ENCODE measurements at regions not wholly inside any gene's neighbourhood (a gene's known extent, or its start where the extent isn't known, plus 50 kb on each side); places are given as distances from the start of the nearest gene placed in this dataset.
"Not testable (repeated sequence)": the region's sequence is repeated elsewhere in the genome, so short reads cannot be mapped to it uniquely, and the experiment has no call there.

- Histone ChIP-seq H3K4me3 (ENCODE audit: low read depth, low read length) (no peak overlapping the region), H3K9ac (ENCODE audit: low read depth, low read length) (no peak overlapping the region), H3K27me3 (ENCODE audit: control insufficient read depth, insufficient read depth, low read length) (no peaks in the 10 kb centered on the region; the same call in 1 of the 2 replicates)
Measured at GRCh38 chr22:26964642-26965041, 307.3 kb downstream of the MIAT start.

GRCh38 chr22:26967282-26967681, 309.9 kb downstream of the MIAT start:
- no peak overlapping the region for H3K27ac ChIP-seq (ENCODE audit: low read depth, low read length)
- H3K4me1 ChIP-seq (ENCODE audit: control insufficient read depth, insufficient read depth, low read length): no peaks in the 10 kb centered on the region
- H3K27me3 ChIP-seq (ENCODE audit: control insufficient read depth, insufficient read depth, low read length): no peaks in the 10 kb centered on the region; the same call in 1 of the 2 replicates
- no peaks in the 10 kb centered on the region for H3K36me3 ChIP-seq (ENCODE audit: control insufficient read depth, insufficient read depth, low read length)
- H3K9ac ChIP-seq (ENCODE audit: low read depth, low read length): no peak overlapping the region
- no peaks in the 10 kb centered on the region for H3K9me3 ChIP-seq (ENCODE audit: control insufficient read depth, insufficient read depth, low read length)
- H3K4me3 ChIP-seq (ENCODE audit: low read depth, low read length): no peak overlapping the region

More at GRCh38 chr22:26964642-26965041, 307.3 kb downstream of the MIAT start:
- H3K4me1 ChIP-seq (ENCODE audit: control insufficient read depth, insufficient read depth, low read length): peaks cover 7% of the 10 kb centered on the region; the same call in 1 of the 2 replicates
- H3K9me3 ChIP-seq (ENCODE audit: control insufficient read depth, insufficient read depth, low read length): no peaks in the 10 kb centered on the region
- no peak overlapping the region for H3K27ac ChIP-seq (ENCODE audit: low read depth, low read length)
- H3K36me3 ChIP-seq (ENCODE audit: control insufficient read depth, insufficient read depth, low read length): no peaks in the 10 kb centered on the region

GRCh38 chr22:26968859-26969523, 311.6 kb downstream of the MIAT start:
- Histone ChIP-seq H3K27ac (ENCODE audit: low read depth, low read length) (no peak overlapping the region), H3K9me3 (ENCODE audit: control insufficient read depth, insufficient read depth, low read length) (no peaks in the 10 kb centered on the region), H3K27me3 (ENCODE audit: control insufficient read depth, insufficient read depth, low read length) (no peaks in the 10 kb centered on the region; the same call in 1 of the 2 replicates), H3K9ac (ENCODE audit: low read depth, low read length) (no peak overlapping the region), H3K4me3 (ENCODE audit: low read depth, low read length) (no peak overlapping the region), H3K4me1 (ENCODE audit: control insufficient read depth, insufficient read depth, low read length) (no peaks in the 10 kb centered on the region), H3K36me3 (ENCODE audit: control insufficient read depth, insufficient read depth, low read length) (no peaks in the 10 kb centered on the region)

GRCh38 chr22:26970809-26971394, 313.5 kb downstream of the MIAT start:
- Histone ChIP-seq H3K27ac (ENCODE audit: low read depth, low read length) (no peak overlapping the region), H3K4me1 (ENCODE audit: control insufficient read depth, insufficient read depth, low read length) (no peaks in the 10 kb centered on the region), H3K4me3 (ENCODE audit: low read depth, low read length) (no peak overlapping the region), H3K9me3 (ENCODE audit: control insufficient read depth, insufficient read depth, low read length) (no peaks in the 10 kb centered on the region), H3K9ac (ENCODE audit: low read depth, low read length) (no peak overlapping the region), H3K36me3 (ENCODE audit: control insufficient read depth, insufficient read depth, low read length) (no peaks in the 10 kb centered on the region), H3K27me3 (ENCODE audit: control insufficient read depth, insufficient read depth, low read length) (no peaks in the 10 kb centered on the region; the same call in 1 of the 2 replicates)

GRCh38 chr22:26972286-26972685, 314.9 kb downstream of the MIAT start:
- no peaks in the 10 kb centered on the region for H3K4me1 ChIP-seq (ENCODE audit: control insufficient read depth, insufficient read depth, low read length)
- no peaks in the 10 kb centered on the region for H3K9me3 ChIP-seq (ENCODE audit: control insufficient read depth, insufficient read depth, low read length)
- H3K4me3 ChIP-seq (ENCODE audit: low read depth, low read length): no peak overlapping the region
- H3K27ac ChIP-seq (ENCODE audit: low read depth, low read length): no peak overlapping the region
- no peak overlapping the region for H3K9ac ChIP-seq (ENCODE audit: low read depth, low read length)
- H3K36me3 ChIP-seq (ENCODE audit: control insufficient read depth, insufficient read depth, low read length): no peaks in the 10 kb centered on the region
- no peaks in the 10 kb centered on the region; the same call in 1 of the 2 replicates for H3K27me3 ChIP-seq (ENCODE audit: control insufficient read depth, insufficient read depth, low read length)

- H3K36me3 ChIP-seq (ENCODE audit: control insufficient read depth, insufficient read depth, low read length); H3K9me3 ChIP-seq (ENCODE audit: control insufficient read depth, insufficient read depth, low read length); H3K27ac ChIP-seq (ENCODE audit: low read depth, low read length); H3K9ac ChIP-seq (ENCODE audit: low read depth, low read length); H3K4me1 ChIP-seq (ENCODE audit: control insufficient read depth, insufficient read depth, low read length); H3K27me3 ChIP-seq (ENCODE audit: control insufficient read depth, insufficient read depth, low read length); H3K4me3 ChIP-seq (ENCODE audit: low read depth, low read length): not testable (repeated sequence)
Measured at GRCh38 chr22:26972915-26973314, 315.5 kb downstream of the MIAT start.

- H3K27me3 ChIP-seq (ENCODE audit: control insufficient read depth, insufficient read depth, low read length): no peaks in the 10 kb centered on the region
- no peak overlapping the region for H3K4me3 ChIP-seq (ENCODE audit: low read depth, low read length)
Measured at GRCh38 chr22:26974034-26974433, 316.6 kb downstream of the MIAT start.

GRCh38 chr22:26974914-26975803, 317.8 kb downstream of the MIAT start:
- Histone ChIP-seq H3K9ac (ENCODE audit: low read depth, low read length) (no peak overlapping the region), H3K9me3 (ENCODE audit: control insufficient read depth, insufficient read depth, low read length) (no peaks in the 10 kb centered on the region), H3K4me1 (ENCODE audit: control insufficient read depth, insufficient read depth, low read length) (no peaks in the 10 kb centered on the region), H3K36me3 (ENCODE audit: control insufficient read depth, insufficient read depth, low read length) (no peaks in the 10 kb centered on the region), H3K27me3 (ENCODE audit: control insufficient read depth, insufficient read depth, low read length) (no peaks in the 10 kb centered on the region), H3K27ac (ENCODE audit: low read depth, low read length) (no peak overlapping the region), H3K4me3 (ENCODE audit: low read depth, low read length) (no peak overlapping the region)

More at GRCh38 chr22:26974034-26974433, 316.6 kb downstream of the MIAT start:
- Histone ChIP-seq H3K27ac (ENCODE audit: low read depth, low read length) (no peak overlapping the region), H3K4me1 (ENCODE audit: control insufficient read depth, insufficient read depth, low read length) (no peaks in the 10 kb centered on the region), H3K9ac (ENCODE audit: low read depth, low read length) (no peak overlapping the region), H3K9me3 (ENCODE audit: control insufficient read depth, insufficient read depth, low read length) (no peaks in the 10 kb centered on the region), H3K36me3 (ENCODE audit: control insufficient read depth, insufficient read depth, low read length) (no peaks in the 10 kb centered on the region)

GRCh38 chr22:26975865-26976264, 318.5 kb downstream of the MIAT start:
- H3K36me3 ChIP-seq (ENCODE audit: control insufficient read depth, insufficient read depth, low read length): no peaks in the 10 kb centered on the region
- no peak overlapping the region for H3K27ac ChIP-seq (ENCODE audit: low read depth, low read length)
- no peaks in the 10 kb centered on the region for H3K27me3 ChIP-seq (ENCODE audit: control insufficient read depth, insufficient read depth, low read length)
- no peak overlapping the region for H3K9ac ChIP-seq (ENCODE audit: low read depth, low read length)
- no peaks in the 10 kb centered on the region for H3K9me3 ChIP-seq (ENCODE audit: control insufficient read depth, insufficient read depth, low read length)
- H3K4me3 ChIP-seq (ENCODE audit: low read depth, low read length): no peak overlapping the region
- no peaks in the 10 kb centered on the region for H3K4me1 ChIP-seq (ENCODE audit: control insufficient read depth, insufficient read depth, low read length)

GRCh38 chr22:26977741-26978376, 320.5 kb downstream of the MIAT start:
- Histone ChIP-seq H3K4me3 (ENCODE audit: low read depth, low read length) (no peak overlapping the region), H3K9ac (ENCODE audit: low read depth, low read length) (no peak overlapping the region), H3K27me3 (ENCODE audit: control insufficient read depth, insufficient read depth, low read length) (no peaks in the 10 kb centered on the region), H3K36me3 (ENCODE audit: control insufficient read depth, insufficient read depth, low read length) (no peaks in the 10 kb centered on the region), H3K4me1 (ENCODE audit: control insufficient read depth, insufficient read depth, low read length) (no peaks in the 10 kb centered on the region), H3K9me3 (ENCODE audit: control insufficient read depth, insufficient read depth, low read length) (no peaks in the 10 kb centered on the region), H3K27ac (ENCODE audit: low read depth, low read length) (no peak overlapping the region)

All from HUES48 (cell line).